Astrocyte (in vitro differentiated cells and primary cell): ENCODE measurements at regions not wholly inside any gene's neighbourhood (a gene's known extent, or its start where the extent isn't known, plus 50 kb on each side); places are given as distances from the start of the nearest gene placed in this dataset.

Experiments
- EZH2 ChIP-seq: IDR thresholded peaks from 2 replicates; pipeline ENCODE4 v1.6.1; 2012; ENCODE audit warnings: mild to moderate bottlenecking, low read length, inconsistent platforms; ENCODE audit not compliant: insufficient read depth
- TF ChIP-seq, protein P1 (sequence below): IDR thresholded peaks from 2 replicates; pipeline ENCODE4 v1.5.1; 2011; ENCODE audit warnings: low read depth, mild to moderate bottlenecking, inconsistent platforms, low read length, moderate library complexity; ENCODE audit not compliant: insufficient read depth

DNA sequence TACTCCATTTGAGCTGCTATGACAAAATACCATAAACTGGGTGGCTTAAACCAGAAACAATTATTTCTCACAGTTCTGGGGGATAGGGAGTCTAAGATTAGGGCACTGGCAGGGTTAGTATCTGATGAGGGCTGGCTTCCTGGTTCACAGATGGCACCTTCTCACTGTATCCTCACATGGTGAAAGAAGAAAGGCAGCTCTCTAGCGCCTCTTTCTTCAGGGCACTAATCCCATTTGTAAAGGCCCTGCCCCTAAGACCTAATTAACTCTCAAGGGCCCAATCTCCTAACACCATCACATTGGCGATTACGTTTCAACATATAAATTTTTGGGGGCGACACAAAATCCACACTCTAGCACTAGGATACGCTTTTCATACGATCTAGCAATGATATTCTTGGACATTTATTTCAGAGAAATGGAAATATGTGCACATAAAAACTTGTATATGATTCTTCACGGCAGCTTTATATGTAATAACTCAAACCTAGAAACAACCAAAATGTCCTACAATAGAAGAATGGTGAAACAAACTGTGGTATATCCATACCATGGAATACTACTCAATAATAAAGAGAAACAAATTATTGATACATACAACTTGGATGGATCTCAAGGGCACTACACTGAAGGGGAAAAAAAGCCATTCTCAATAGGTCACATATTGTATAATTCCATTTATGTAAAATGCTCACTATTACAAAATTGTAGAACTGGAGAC, 111.0 kb downstream of the BCL2L11 start:
- TF ChIP-seq, protein P1, sequence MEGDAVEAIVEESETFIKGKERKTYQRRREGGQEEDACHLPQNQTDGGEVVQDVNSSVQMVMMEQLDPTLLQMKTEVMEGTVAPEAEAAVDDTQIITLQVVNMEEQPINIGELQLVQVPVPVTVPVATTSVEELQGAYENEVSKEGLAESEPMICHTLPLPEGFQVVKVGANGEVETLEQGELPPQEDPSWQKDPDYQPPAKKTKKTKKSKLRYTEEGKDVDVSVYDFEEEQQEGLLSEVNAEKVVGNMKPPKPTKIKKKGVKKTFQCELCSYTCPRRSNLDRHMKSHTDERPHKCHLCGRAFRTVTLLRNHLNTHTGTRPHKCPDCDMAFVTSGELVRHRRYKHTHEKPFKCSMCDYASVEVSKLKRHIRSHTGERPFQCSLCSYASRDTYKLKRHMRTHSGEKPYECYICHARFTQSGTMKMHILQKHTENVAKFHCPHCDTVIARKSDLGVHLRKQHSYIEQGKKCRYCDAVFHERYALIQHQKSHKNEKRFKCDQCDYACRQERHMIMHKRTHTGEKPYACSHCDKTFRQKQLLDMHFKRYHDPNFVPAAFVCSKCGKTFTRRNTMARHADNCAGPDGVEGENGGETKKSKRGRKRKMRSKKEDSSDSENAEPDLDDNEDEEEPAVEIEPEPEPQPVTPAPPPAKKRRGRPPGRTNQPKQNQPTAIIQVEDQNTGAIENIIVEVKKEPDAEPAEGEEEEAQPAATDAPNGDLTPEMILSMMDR: no peak
- TF ChIP-seq EZH2: no peak
